OCI-LY3 (cell line): ENCODE measurements at regions not wholly inside any gene's neighbourhood (a gene's known extent, or its start where the extent isn't known, plus 50 kb on each side); places are given as distances from the start of the nearest gene placed in this dataset.

Source experiments
- H2AFZ ChIP-seq: fragments of 200-600, 300-600 bp; shearing (Covaris generic); 2 replicates; pipeline ENCODE4 v1.6.0; 2014; ENCODE audit warnings: antibody characterized with exemption, low read depth, low read length
- H3K27ac ChIP-seq: fragments of 200-600, 300-600 bp; sonication (generic); 2 replicates; pipeline ENCODE4 v1.5.1; 2014; ENCODE audit warnings: mild to moderate bottlenecking, low read length, moderate library complexity, mixed read lengths
- H3K27me3 ChIP-seq: fragments of 200-600, 300-600 bp; sonication (generic); 2 replicates; pipeline ENCODE4 v1.6.1; 2014; ENCODE audit warnings: low read depth, low read length, mixed read lengths
- H3K36me3 ChIP-seq: fragments of 200-600, 300-600 bp; sonication (generic); replicated peaks from 2 replicates; pipeline ENCODE3; 2014; ENCODE audit warnings: low read depth, low read length, mixed read lengths
- H3K4me1 ChIP-seq: fragments of 300-600, 200-600 bp; sonication (generic); 2 replicates; pipeline ENCODE4 v1.6.1; 2014; ENCODE audit warnings: low read length, mixed read lengths
- H3K4me2 ChIP-seq: fragments of 200-600, 300-600 bp; sonication (generic); 2 replicates; pipeline ENCODE4 v1.6.1; 2014; ENCODE audit warnings: low read length, mixed read lengths
- H3K4me3 ChIP-seq: fragments of 300-600, 200-600 bp; sonication (generic); 2 replicates; pipeline ENCODE4 v1.5.1; 2014; ENCODE audit warnings: antibody characterized with exemption, mild to moderate bottlenecking, low read length, moderate library complexity
- H3K79me2 ChIP-seq: fragments of 300-600, 200-600 bp; shearing (Covaris generic); 2 replicates; pipeline ENCODE4 v1.6.1; 2014; ENCODE audit warnings: mild to moderate bottlenecking, low read length, mixed read lengths
- H3K9ac ChIP-seq: fragments of 300-600, 200-600 bp; shearing (Covaris generic); 2 replicates; pipeline ENCODE4 v1.6.0; 2014; ENCODE audit warnings: mild to moderate bottlenecking, low read length, moderate library complexity
- H3K9me3 ChIP-seq: fragments of 200-600, 300-600 bp; shearing (Covaris generic); 2 replicates; pipeline ENCODE4 v1.6.1; 2014; ENCODE audit warnings: low read length, mixed read lengths; ENCODE audit not compliant: insufficient read depth
- H4K20me1 ChIP-seq: fragments of 200-600, 300-600 bp; sonication (generic); 2 replicates; pipeline ENCODE4 v1.6.1; 2016; ENCODE audit warnings: low read length, mixed read lengths; ENCODE audit not compliant: insufficient read depth
- EZH2phosphoT487 ChIP-seq: fragments of 200-600 bp; shearing (Covaris generic); IDR thresholded peaks from 2 replicates; pipeline ENCODE4 v1.6.1; 2018; ENCODE audit warnings: antibody characterized with exemption, mixed run types, low read depth
- TF ChIP-seq, protein P1 (sequence below): fragments of 200-600, 300-600 bp; sonication (generic); IDR thresholded peaks from 2 replicates; pipeline ENCODE4 v1.5.1; 2014; ENCODE audit warnings: antibody characterized with exemption, low read length, low read depth

DNA sequence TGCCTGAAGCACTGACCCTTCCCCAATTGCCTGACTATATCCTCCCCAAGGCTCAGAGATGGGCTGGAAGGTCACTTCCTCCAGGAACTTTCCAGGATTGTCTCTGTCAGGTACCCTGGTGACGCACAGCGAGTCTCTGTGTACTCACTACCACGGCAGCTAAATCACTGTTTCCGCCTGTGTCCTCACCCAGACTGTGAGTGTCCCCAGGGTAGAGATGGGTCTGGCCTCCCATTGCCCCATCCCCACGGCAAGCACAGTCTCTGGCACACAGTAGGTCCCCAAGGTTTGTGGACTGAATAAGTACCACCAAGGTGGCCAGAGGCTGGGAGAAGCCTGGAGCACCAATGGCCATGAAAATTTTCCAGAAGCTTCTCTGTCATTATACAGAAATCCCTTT lies 93.8 kb upstream of the RUNX3 start:
- Histone ChIP-seq H3K9me3 (no peaks in the 10 kb centered on the region), H3K4me3 (no peak overlapping the region), H2AFZ (no peak overlapping the region), H3K27me3 (no peaks in the 10 kb centered on the region), H3K79me2 (no peaks in the 10 kb centered on the region), H3K27ac (peak overlapping the region; percentile 98), H3K4me2 (peak overlapping the region; percentile 88), H3K36me3 (no peaks in the 10 kb centered on the region), H4K20me1 (no peaks in the 10 kb centered on the region), H3K9ac (no peak overlapping the region), H3K4me1 (peaks cover 88% of the 10 kb centered on the region)
- no peak for TF ChIP-seq EZH2phosphoT487
- TF ChIP-seq, protein P1, sequence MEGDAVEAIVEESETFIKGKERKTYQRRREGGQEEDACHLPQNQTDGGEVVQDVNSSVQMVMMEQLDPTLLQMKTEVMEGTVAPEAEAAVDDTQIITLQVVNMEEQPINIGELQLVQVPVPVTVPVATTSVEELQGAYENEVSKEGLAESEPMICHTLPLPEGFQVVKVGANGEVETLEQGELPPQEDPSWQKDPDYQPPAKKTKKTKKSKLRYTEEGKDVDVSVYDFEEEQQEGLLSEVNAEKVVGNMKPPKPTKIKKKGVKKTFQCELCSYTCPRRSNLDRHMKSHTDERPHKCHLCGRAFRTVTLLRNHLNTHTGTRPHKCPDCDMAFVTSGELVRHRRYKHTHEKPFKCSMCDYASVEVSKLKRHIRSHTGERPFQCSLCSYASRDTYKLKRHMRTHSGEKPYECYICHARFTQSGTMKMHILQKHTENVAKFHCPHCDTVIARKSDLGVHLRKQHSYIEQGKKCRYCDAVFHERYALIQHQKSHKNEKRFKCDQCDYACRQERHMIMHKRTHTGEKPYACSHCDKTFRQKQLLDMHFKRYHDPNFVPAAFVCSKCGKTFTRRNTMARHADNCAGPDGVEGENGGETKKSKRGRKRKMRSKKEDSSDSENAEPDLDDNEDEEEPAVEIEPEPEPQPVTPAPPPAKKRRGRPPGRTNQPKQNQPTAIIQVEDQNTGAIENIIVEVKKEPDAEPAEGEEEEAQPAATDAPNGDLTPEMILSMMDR: no peak

DNA sequence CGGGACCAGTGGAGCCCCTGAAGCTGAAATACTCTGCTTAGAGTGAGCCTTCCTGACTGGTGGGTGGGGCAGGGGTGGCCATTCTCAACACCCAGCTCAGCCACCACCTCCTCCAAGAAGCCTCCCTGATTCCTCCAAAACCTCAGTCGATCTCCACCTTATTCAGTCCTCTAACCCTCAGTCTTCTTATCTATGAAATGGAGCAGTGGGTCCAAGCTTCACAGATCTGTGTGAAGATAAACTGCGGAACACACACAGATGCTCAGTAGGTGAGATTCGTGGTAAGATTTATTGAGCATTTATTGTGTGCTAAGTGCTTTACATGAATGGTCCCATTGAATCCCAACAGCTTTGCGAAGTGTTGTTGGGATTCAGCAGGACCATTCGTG lies 93.1 kb upstream of the RUNX3 start:
- Histone ChIP-seq H3K79me2 (no peaks in the 10 kb centered on the region), H3K27ac (peak overlapping the region; percentile 98), H3K4me2 (peak overlapping the region; percentile 88), H3K4me1 (peaks cover 88% of the 10 kb centered on the region), H4K20me1 (no peaks in the 10 kb centered on the region), H3K36me3 (no peaks in the 10 kb centered on the region), H3K27me3 (no peaks in the 10 kb centered on the region), H3K9ac (peak overlapping the region; percentile 73), H2AFZ (no peak overlapping the region), H3K4me3 (peak overlapping the region; percentile 67), H3K9me3 (no peaks in the 10 kb centered on the region)
- no peak for TF ChIP-seq EZH2phosphoT487
- TF ChIP-seq, protein P1: no peak

DNA sequence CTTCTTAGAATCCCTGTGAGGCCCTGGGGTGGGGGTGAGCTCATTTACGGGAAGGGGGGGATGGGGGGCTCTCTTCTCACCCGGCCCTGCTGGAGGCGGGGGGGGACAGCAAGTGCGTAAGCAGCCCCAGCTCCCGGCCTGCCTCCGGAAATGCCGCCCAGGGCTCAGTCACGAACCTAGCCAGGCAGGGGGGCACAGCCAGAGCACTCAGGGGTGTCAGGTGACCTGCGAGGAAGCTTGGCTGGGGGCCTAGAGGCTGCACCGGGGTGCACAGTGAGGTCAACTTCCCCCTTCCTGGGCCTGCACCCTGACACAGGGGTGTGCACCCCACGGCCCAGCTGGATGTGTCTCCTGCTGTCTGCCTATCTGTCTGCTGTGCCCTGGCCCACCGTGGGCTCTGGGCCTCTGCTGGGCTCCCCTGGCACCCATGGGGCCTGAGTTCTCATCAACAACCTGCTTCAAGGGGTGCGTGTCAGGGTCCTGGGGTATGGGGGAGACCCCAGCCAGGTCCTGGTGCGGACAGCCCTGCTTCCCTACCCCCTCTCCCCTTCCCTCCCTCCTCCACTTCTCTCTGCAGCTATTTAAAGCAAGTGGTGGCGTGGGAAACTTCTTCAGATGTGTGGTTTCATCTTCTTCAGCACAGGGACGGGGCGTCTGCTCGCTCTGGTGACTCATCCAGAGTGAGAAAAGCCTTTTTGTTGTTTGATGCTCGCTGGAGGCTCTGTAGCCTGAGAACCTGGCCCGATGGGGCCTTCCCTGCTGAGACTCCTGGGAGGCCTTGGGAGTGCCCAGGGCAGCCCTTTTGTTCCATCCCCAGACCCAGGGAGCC lies 92.5 kb upstream of the RUNX3 start:
- Histone ChIP-seq H3K4me1 (peaks cover 88% of the 10 kb centered on the region), H4K20me1 (no peaks in the 10 kb centered on the region), H3K27me3 (no peaks in the 10 kb centered on the region)

DNA sequence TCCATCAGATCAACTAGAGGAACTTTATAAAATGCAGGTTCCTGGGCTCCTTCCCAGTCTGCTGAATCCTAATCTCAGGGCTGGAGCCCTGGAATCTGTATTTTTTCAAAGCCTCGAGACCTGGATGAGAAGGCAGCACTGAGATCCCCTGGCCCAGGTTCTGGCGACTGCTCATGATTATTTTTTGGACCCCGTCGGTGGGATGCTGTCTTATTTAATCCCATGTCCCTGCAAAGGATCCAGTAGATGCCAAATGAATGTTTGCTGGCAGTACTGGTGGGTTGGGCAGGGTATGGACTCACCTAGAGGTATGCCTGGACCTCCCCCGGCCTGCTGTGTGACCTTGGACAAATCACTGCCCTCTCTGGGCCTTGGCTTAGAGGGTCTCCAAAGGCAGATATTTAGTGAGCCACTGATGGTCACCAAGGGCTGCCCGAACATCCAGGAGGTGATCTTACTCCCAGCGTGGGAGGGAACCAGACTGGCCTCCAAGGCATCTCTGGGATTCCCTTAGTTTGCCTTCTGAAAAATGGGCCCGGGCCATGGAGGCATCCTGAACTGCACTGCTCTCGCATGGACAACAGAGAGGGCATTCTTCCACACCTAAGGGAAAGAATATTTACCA lies 91.6 kb upstream of the RUNX3 start:
- Histone ChIP-seq H3K79me2 (no peaks in the 10 kb centered on the region), H3K4me2 (peak overlapping the region; percentile 88), H3K4me1 (peaks cover 80% of the 10 kb centered on the region), H2AFZ (no peak overlapping the region), H3K9me3 (no peaks in the 10 kb centered on the region), H3K27me3 (no peaks in the 10 kb centered on the region), H3K36me3 (no peaks in the 10 kb centered on the region), H3K4me3 (peak overlapping the region; percentile 57), H3K9ac (peak overlapping the region; percentile 73; the same call in 1 of the 2 replicates), H3K27ac (peak overlapping the region; percentile 98), H4K20me1 (no peaks in the 10 kb centered on the region)
- TF ChIP-seq EZH2phosphoT487: no peak
- TF ChIP-seq, protein P1: no peak

More for the DNA sequence above, 92.5 kb upstream of the RUNX3 start:
- peak overlapping the region; percentile 98 for H3K27ac ChIP-seq
- peak overlapping the region; percentile 67 for H3K4me3 ChIP-seq
- no peak overlapping the region for H2AFZ ChIP-seq
- no peaks in the 10 kb centered on the region for H3K36me3 ChIP-seq
- no peaks in the 10 kb centered on the region for H3K79me2 ChIP-seq
- H3K9ac ChIP-seq: peak overlapping the region; percentile 73
- peak overlapping the region; percentile 88 for H3K4me2 ChIP-seq
- no peak for TF ChIP-seq EZH2phosphoT487
- TF ChIP-seq, protein P1: no peak
- no peaks in the 10 kb centered on the region for H3K9me3 ChIP-seq
